ENCODE measurements at regions not wholly inside any gene's neighbourhood (a gene's known extent, or its start where the extent isn't known, plus 50 kb on each side); places are given as distances from the start of the nearest gene placed in this dataset.
"Not testable (repeated sequence)": the region's sequence is repeated elsewhere in the genome, so short reads cannot be mapped to it uniquely, and the experiment has no call there.

GRCh38 chr5:50553560-50553984 lies 112.5 kb upstream of the EMB start:
- Histone ChIP-seq H3K4me2 (no peak overlapping the region), H3K4me1 (ENCODE audit: insufficient read depth) (peaks cover 9% of the 10 kb centered on the region; the same call in 1 of the 2 replicates), H3K4me3 (no peak overlapping the region), H3K79me2 (replicated peaks; ENCODE audit: insufficient read depth) (no peaks in the 10 kb centered on the region), H3F3A (replicated peaks; ENCODE audit: low read depth) (no peaks in the 10 kb centered on the region), H3K27ac (ENCODE audit: low read depth) (no peak overlapping the region), H3K9me2 (ENCODE audit: insufficient read depth) (no peaks in the 10 kb centered on the region), H3K36me3 (ENCODE audit: insufficient read depth) (no peaks in the 10 kb centered on the region), H4K20me1 (replicated peaks; ENCODE audit: insufficient read depth) (no peaks in the 10 kb centered on the region), H2AFZ (0 out of 2 replicates have a peak overlapping the region, but pooled peaks have one; percentile 49), H3K27me3 (ENCODE audit: insufficient read depth) (no peaks in the 10 kb centered on the region)
- H3K27ac Mint-ChIP-seq, result no peak overlapping the region
- no peaks in the 10 kb centered on the region for H3K9me3 Mint-ChIP-seq
- H3K36me3 Mint-ChIP-seq (ENCODE audit: low read depth), result no peaks in the 10 kb centered on the region
- no peaks in the 10 kb centered on the region for H3K27me3 Mint-ChIP-seq (ENCODE audit: insufficient read depth, low read depth, poor library complexity)
- no peak for DNase-seq (ENCODE audit: low spot score)
- no peak overlapping the region for H3K4me3 Mint-ChIP-seq
- H3K4me1 Mint-ChIP-seq, result peaks cover 7% of the 10 kb centered on the region
- ATAC-seq, result no peak; the same call in 2 of the 3 replicates
- no peak for TF ChIP-seq JUNB (IDR thresholded peaks at IDR 0.05; ENCODE audit: unreplicated experiment)
- TF ChIP-seq NANOG (IDR thresholded peaks at IDR 0.05; ENCODE audit: borderline replicate concordance), result no peak
- no peak for TF ChIP-seq CTCF (conservative IDR thresholded peaks at IDR 0.05; ENCODE audit: low read depth in 2 of 2)
- no peak for TF ChIP-seq ZNF462 (CRISPR knock-in tag; IDR thresholded peaks at IDR 0.05)
- TF ChIP-seq REST (IDR thresholded peaks at IDR 0.05; ENCODE audit: unreplicated experiment), result no peak

GRCh38 chr5:50558640-50559039 lies 107.8 kb upstream of the PARP8 start:
- H3K4me1 Mint-ChIP-seq; H3K4me3 ChIP-seq; H3K27ac Mint-ChIP-seq; H3K27ac ChIP-seq (ENCODE audit: low read depth); H3K4me2 ChIP-seq; H4K20me1 ChIP-seq (replicated peaks; ENCODE audit: insufficient read depth); H3K79me2 ChIP-seq (replicated peaks; ENCODE audit: insufficient read depth); H3K4me3 Mint-ChIP-seq; H3K9me3 Mint-ChIP-seq; ATAC-seq; H3K4me1 ChIP-seq (ENCODE audit: insufficient read depth); H3K36me3 Mint-ChIP-seq (ENCODE audit: low read depth); DNase-seq (ENCODE audit: low spot score); H2AFZ ChIP-seq; H3K9me2 ChIP-seq (ENCODE audit: insufficient read depth); H3F3A ChIP-seq (replicated peaks; ENCODE audit: low read depth); H3K36me3 ChIP-seq (ENCODE audit: insufficient read depth); H3K27me3 ChIP-seq (ENCODE audit: insufficient read depth); H3K27me3 Mint-ChIP-seq (ENCODE audit: insufficient read depth, low read depth, poor library complexity): not testable (repeated sequence)
